ENCODE measurements at regions not wholly inside any gene's neighbourhood (a gene's known extent, or its start where the extent isn't known, plus 50 kb on each side); places are given as distances from the start of the nearest gene placed in this dataset.

- Histone ChIP-seq H2AFZ (ENCODE audit: low read length) (no peak overlapping the region), H3K36me3 (ENCODE audit: insufficient read depth, low read length) (no peaks in the 10 kb centered on the region), H3K9me3 (ENCODE audit: low read length) (no peaks in the 10 kb centered on the region), H3F3A (ENCODE audit: insufficient read depth, low read length) (no peaks in the 10 kb centered on the region), H3K27ac (ENCODE audit: low read depth, low read length, poor library complexity, severe bottlenecking) (no peak overlapping the region), H3K4me3 (ENCODE audit: low read depth, low read length, poor library complexity, severe bottlenecking) (no peak overlapping the region), H4K20me1 (ENCODE audit: insufficient read depth, low read length) (no peaks in the 10 kb centered on the region), H3K9me2 (ENCODE audit: low read depth, low read length) (no peaks in the 10 kb centered on the region), H3K27me3 (ENCODE audit: insufficient read depth, low read length) (no peaks in the 10 kb centered on the region), H3K4me2 (ENCODE audit: low read length) (no peak overlapping the region), H3K4me1 (ENCODE audit: insufficient read depth, low read length, severe bottlenecking) (no peaks in the 10 kb centered on the region), H3K79me2 (ENCODE audit: insufficient read depth, low read length) (no peaks in the 10 kb centered on the region), H3K9ac (ENCODE audit: low read length) (no peak overlapping the region)
- TF ChIP-seq EZH2 (IDR thresholded peaks at IDR 0.05; ENCODE audit: borderline replicate concordance, low read length) (no peak), CTCF (IDR thresholded peaks at IDR 0.05; ENCODE audit: low read length) (no peak)
These were observed 340.3 kb upstream of the NUDT12 start for GRCh38 chr5:103902893-103903292.

- Histone ChIP-seq H3K79me2 (ENCODE audit: insufficient read depth, low read length) (no peaks in the 10 kb centered on the region), H3K4me2 (ENCODE audit: low read length) (no peak overlapping the region), H3K9ac (ENCODE audit: low read length) (no peak overlapping the region), H3K36me3 (ENCODE audit: insufficient read depth, low read length) (no peaks in the 10 kb centered on the region), H3K4me3 (ENCODE audit: low read depth, low read length, poor library complexity, severe bottlenecking) (no peak overlapping the region), H3K4me1 (ENCODE audit: insufficient read depth, low read length, severe bottlenecking) (no peaks in the 10 kb centered on the region), H3K9me2 (ENCODE audit: low read depth, low read length) (no peaks in the 10 kb centered on the region), H3K27me3 (ENCODE audit: insufficient read depth, low read length) (no peaks in the 10 kb centered on the region), H3K27ac (ENCODE audit: low read depth, low read length, poor library complexity, severe bottlenecking) (no peak overlapping the region), H3F3A (ENCODE audit: insufficient read depth, low read length) (no peaks in the 10 kb centered on the region), H2AFZ (ENCODE audit: low read length) (no peak overlapping the region), H3K9me3 (ENCODE audit: low read length) (no peaks in the 10 kb centered on the region), H4K20me1 (ENCODE audit: insufficient read depth, low read length) (no peaks in the 10 kb centered on the region)
- TF ChIP-seq EZH2 (IDR thresholded peaks at IDR 0.05; ENCODE audit: borderline replicate concordance, low read length): no peak
- no peak for TF ChIP-seq CTCF (IDR thresholded peaks at IDR 0.05; ENCODE audit: low read length)
These were observed 339.3 kb upstream of the NUDT12 start for GRCh38 chr5:103901885-103902284.

GRCh38 chr5:103896593-103896992 is 334.0 kb upstream of the NUDT12 start:
- H4K20me1 ChIP-seq (ENCODE audit: insufficient read depth, low read length): no peaks in the 10 kb centered on the region
- H3K4me3 ChIP-seq (ENCODE audit: low read depth, low read length, poor library complexity, severe bottlenecking): no peak overlapping the region
- no peak for TF ChIP-seq EZH2 (IDR thresholded peaks at IDR 0.05; ENCODE audit: borderline replicate concordance, low read length)
- no peak for TF ChIP-seq CTCF (IDR thresholded peaks at IDR 0.05; ENCODE audit: low read length)
- H3K27ac ChIP-seq (ENCODE audit: low read depth, low read length, poor library complexity, severe bottlenecking): no peak overlapping the region
- no peaks in the 10 kb centered on the region for H3K4me1 ChIP-seq (ENCODE audit: insufficient read depth, low read length, severe bottlenecking)
- H3K36me3 ChIP-seq (ENCODE audit: insufficient read depth, low read length): no peaks in the 10 kb centered on the region
- no peaks in the 10 kb centered on the region for H3K27me3 ChIP-seq (ENCODE audit: insufficient read depth, low read length)
- H3F3A ChIP-seq (ENCODE audit: insufficient read depth, low read length): no peaks in the 10 kb centered on the region
- H3K79me2 ChIP-seq (ENCODE audit: insufficient read depth, low read length): no peaks in the 10 kb centered on the region
- no peak overlapping the region for H3K9ac ChIP-seq (ENCODE audit: low read length)
- H3K4me2 ChIP-seq (ENCODE audit: low read length): no peak overlapping the region
- H3K9me2 ChIP-seq (ENCODE audit: low read depth, low read length): no peaks in the 10 kb centered on the region
- no peaks in the 10 kb centered on the region for H3K9me3 ChIP-seq (ENCODE audit: low read length)
- no peak overlapping the region for H2AFZ ChIP-seq (ENCODE audit: low read length)
